ENCODE measurements at regions not wholly inside any gene's neighbourhood (a gene's known extent, or its start where the extent isn't known, plus 50 kb on each side); places are given as distances from the start of the nearest gene placed in this dataset.

GRCh38 chr2:17177088-17177487, 341.2 kb downstream of the RAD51AP2 start:
- no peak for TF ChIP-seq CTCF (IDR thresholded peaks at IDR 0.05)
- TF ChIP-seq POLR2A (IDR thresholded peaks at IDR 0.05): no peak
- TF ChIP-seq EP300 (IDR thresholded peaks at IDR 0.05): no peak

Data from suprapubic skin (tissue), 3 donors.